ENCODE measurements at regions not wholly inside any gene's neighbourhood (a gene's known extent, or its start where the extent isn't known, plus 50 kb on each side); places are given as distances from the start of the nearest gene placed in this dataset.

DNA sequence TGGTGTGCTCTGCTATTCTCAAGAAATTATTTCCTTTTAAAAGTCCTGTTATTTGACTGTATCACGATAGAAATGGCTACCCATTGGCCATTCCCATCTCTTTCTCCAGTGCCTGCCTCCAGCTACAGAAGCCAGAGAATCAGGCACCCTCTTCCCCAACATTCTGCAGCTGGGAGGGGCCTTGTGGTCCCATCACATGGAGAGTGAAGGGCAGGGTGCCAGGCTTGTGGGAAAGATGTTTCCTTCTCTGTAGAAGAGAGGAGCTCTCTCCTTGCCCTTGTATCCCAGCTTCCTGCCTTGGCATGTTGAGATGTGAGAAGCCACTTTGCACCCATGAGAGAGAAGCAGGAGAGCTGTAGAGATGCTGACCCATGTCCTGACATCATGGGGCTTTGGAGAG, 465.0 kb downstream of the MTRR start:
- TF ChIP-seq CTCF (IDR thresholded peaks at IDR 0.05) (no peak), POLR2AphosphoS5 (IDR thresholded peaks at IDR 0.05) (no peak), EP300 (IDR thresholded peaks at IDR 0.05) (no peak)
